Upper lobe of left lung (tissue), 4 donors: ENCODE measurements at regions not wholly inside any gene's neighbourhood (a gene's known extent, or its start where the extent isn't known, plus 50 kb on each side); places are given as distances from the start of the nearest gene placed in this dataset.

Experiments used
- CTCF ChIP-seq, 6 experiments: fragments of 450-650 bp in 4 of 6; fragments of 200-600 bp in 2 of 6; sonication (generic) in 2 of 6; IDR thresholded peaks; one replicate each; pipeline ENCODE4 v1.5.1; 2016 to 2019; ENCODE audit warnings: antibody characterized with exemption in 6 of 6
- POLR2A ChIP-seq, 4 donors: fragments of 450-650 bp; IDR thresholded peaks; one replicate each; pipeline ENCODE4 v1.5.1; 2016 to 2017; ENCODE audit warnings: antibody characterized with exemption in 4 of 4, mild to moderate bottlenecking in 2 of 4

- TF ChIP-seq POLR2A (IDR thresholded peaks at IDR 0.05) (no peak), CTCF (IDR thresholded peaks at IDR 0.05) (no peak)
These were observed 561.5 kb downstream of the DNAJB9 start for GRCh38 chr7:109131141-109131540.
